Sigmoid colon (tissue), 6 donors: ENCODE measurements at regions not wholly inside any gene's neighbourhood (a gene's known extent, or its start where the extent isn't known, plus 50 kb on each side); places are given as distances from the start of the nearest gene placed in this dataset.

Source experiments
- DNase-seq: peaks from one replicate; pipeline ENCODE4 v3.0.0-alpha.2; 2019
- H3K27ac ChIP-seq, 4 donors: fragments of 200-600 bp; sonication (generic); one replicate each; pipeline ENCODE4 v1.5.1; 2016 to 2019; ENCODE audit warnings: mild to moderate bottlenecking in 1 of 4
- H3K27me3 ChIP-seq, 3 donors: fragments of 200-600 bp; sonication (generic); one replicate each; pipeline ENCODE4 v1.5.1; 2019; ENCODE audit warnings: mild to moderate bottlenecking in 1 of 3
- H3K36me3 ChIP-seq, 4 donors: fragments of 200-600 bp; sonication (generic); one replicate each; pipeline ENCODE4 v1.5.1; 2016 to 2019
- H3K4me1 ChIP-seq, 4 donors: fragments of 200-600 bp; sonication (generic); one replicate each; pipeline ENCODE4 v1.5.1; 2017 to 2019
- H3K4me3 ChIP-seq, 4 donors: fragments of 200-600 bp; sonication (generic); one replicate each; pipeline ENCODE4 v1.5.1; 2017 to 2019; ENCODE audit warnings: mild to moderate bottlenecking in 2 of 4, moderate library complexity in 1 of 4
- H3K9me3 ChIP-seq, 4 donors: fragments of 200-600 bp in 3 of 4; sonication (generic) in 3 of 4; one replicate each; pipeline versions ENCODE4 v1.5.1 to v1.6.1; 2013 to 2019
- CTCF ChIP-seq, 4 experiments: fragments of 450-650 bp in 3 of 4; fragments of 200-600 bp in 1 of 4; IDR thresholded peaks; one replicate each; pipeline ENCODE4 v1.5.1; 2016 to 2019; ENCODE audit warnings: antibody characterized with exemption in 4 of 4, mild to moderate bottlenecking in 3 of 4, moderate library complexity in 2 of 4
- EP300 ChIP-seq, 4 donors: sonication (generic); formaldehyde crosslinking; IDR thresholded peaks; one replicate each; pipeline ENCODE4 v1.6.1; 2017; ENCODE audit warnings: antibody characterized with exemption in 4 of 4
- POLR2A ChIP-seq, 2 donors: fragments of 450-650 bp; IDR thresholded peaks; one replicate each; pipeline ENCODE4 v1.6.1; 2016; ENCODE audit warnings: antibody characterized with exemption in 2 of 2, mild to moderate bottlenecking in 2 of 2, moderate library complexity in 2 of 2
- POLR2AphosphoS5 ChIP-seq, 4 donors: sonication (generic); formaldehyde crosslinking; IDR thresholded peaks; one replicate each; pipeline ENCODE4 v1.6.1; 2017; ENCODE audit warnings: antibody characterized with exemption in 4 of 4
- WGBS, 2 donors: extraction: QIAGEN DNeasy Blood & Tissue Kit; methylation state at CpG; one replicate each; pipeline ENCODE4 v1.1.7; 2013; 5-methylcytosine and 5-hydroxymethylcytosine counted together
- intact Hi-C: fragments of 100-400 bp; cut with DNase I; formaldehyde crosslinking; loops from one replicate; pipeline ENCODE4 v1.15.1; 2023
- donor health status: healthy with polysubstance abuse.
- donor health status: healthy.

GRCh38 chr12:47560415-47560814 lies 145.4 kb downstream of the RPAP3 start:
- no peak for TF ChIP-seq POLR2AphosphoS5 (IDR thresholded peaks at IDR 0.05)
- no peak for TF ChIP-seq CTCF (IDR thresholded peaks at IDR 0.05)
- no peak for TF ChIP-seq POLR2A (IDR thresholded peaks at IDR 0.05)
- no peak for TF ChIP-seq EP300 (IDR thresholded peaks at IDR 0.05)
- Histone ChIP-seq H3K4me1 (peaks cover 0 to 68% (median 37%) of the 10 kb centered on the region in 4 donors), H3K27me3 (no peaks in the 10 kb centered on the region), H3K27ac (peak overlapping the region in 3 of 4 donors; percentile 77 to 86 (median 84)), H3K9me3 (no peaks in the 10 kb centered on the region), H3K4me3 (no peak overlapping the region), H3K36me3 (no peaks in the 10 kb centered on the region)
- 78 to 84% methylated on average over 2 of the region's 2 CpGs for WGBS, 2 donors
- no peak for DNase-seq
- intact Hi-C loops, result no loop called here

- no peak for DNase-seq
- Histone ChIP-seq H3K36me3 (no peaks in the 10 kb centered on the region), H3K4me1 (peaks cover 0 to 73% (median 43%) of the 10 kb centered on the region in 4 donors), H3K27ac (peak overlapping the region in 3 of 4 donors; percentile 77 to 86 (median 84)), H3K9me3 (no peaks in the 10 kb centered on the region), H3K4me3 (no peak overlapping the region), H3K27me3 (no peaks in the 10 kb centered on the region)
- 76% methylated on average over 5 of the region's 5 CpGs for WGBS, 2 donors
- TF ChIP-seq POLR2A (IDR thresholded peaks at IDR 0.05) (no peak), CTCF (IDR thresholded peaks at IDR 0.05) (no peak), POLR2AphosphoS5 (IDR thresholded peaks at IDR 0.05) (no peak), EP300 (IDR thresholded peaks at IDR 0.05) (no peak)
- intact Hi-C loops, result loop anchor here (5.0 kb wide), 1 partner anchor 129 kb away; no protein-coding TSS in a partner anchor
Observed at GRCh38 chr12:47558625-47559345, 147.0 kb downstream of the RPAP3 start.

DNA sequence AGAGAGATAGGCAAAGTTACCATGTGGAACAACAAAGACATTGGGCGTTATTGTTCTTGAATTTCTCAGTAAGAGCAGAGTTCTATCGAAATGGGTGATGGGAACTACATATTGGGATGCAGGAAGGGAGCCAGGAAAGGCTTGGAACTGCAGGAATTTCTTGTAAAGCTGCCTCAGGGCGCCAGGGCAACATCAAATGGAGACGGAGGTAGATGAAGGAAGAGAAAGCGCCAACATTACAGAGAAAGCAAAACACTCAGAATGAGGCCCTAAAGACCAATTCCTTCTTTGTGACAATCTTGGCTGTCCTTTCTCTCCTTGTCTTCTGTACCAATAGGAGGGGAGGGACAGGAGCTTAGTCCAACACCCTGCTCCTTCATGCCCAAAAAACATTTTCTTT lies 148.4 kb downstream of the RPAP3 start:
- Histone ChIP-seq H3K36me3 (no peaks in the 10 kb centered on the region), H3K9me3 (peaks cover 0 to 10% (median 5%) of the 10 kb centered on the region in 4 donors), H3K4me1 (peaks cover 0 to 72% (median 40%) of the 10 kb centered on the region in 4 donors), H3K27ac (peak overlapping the region in 3 of 4 donors; percentile 77 to 86 (median 84)), H3K4me3 (no peak overlapping the region), H3K27me3 (no peaks in the 10 kb centered on the region)
- intact Hi-C loops, result loop anchor here (5.0 kb wide), 1 partner anchor 130 kb away; no protein-coding TSS in a partner anchor
- DNase-seq, result peak; percentile 79
- 73 to 78% methylated on average over 5 of the region's 5 CpGs for WGBS, 2 donors
- TF ChIP-seq POLR2A (IDR thresholded peaks at IDR 0.05) (no peak), POLR2AphosphoS5 (IDR thresholded peaks at IDR 0.05) (peak; percentile 36 to 81 (median 67)), CTCF (IDR thresholded peaks at IDR 0.05) (no peak), EP300 (IDR thresholded peaks at IDR 0.05) (peak in 3 of 4 donors; percentile 50 to 55 (median 51))

DNA sequence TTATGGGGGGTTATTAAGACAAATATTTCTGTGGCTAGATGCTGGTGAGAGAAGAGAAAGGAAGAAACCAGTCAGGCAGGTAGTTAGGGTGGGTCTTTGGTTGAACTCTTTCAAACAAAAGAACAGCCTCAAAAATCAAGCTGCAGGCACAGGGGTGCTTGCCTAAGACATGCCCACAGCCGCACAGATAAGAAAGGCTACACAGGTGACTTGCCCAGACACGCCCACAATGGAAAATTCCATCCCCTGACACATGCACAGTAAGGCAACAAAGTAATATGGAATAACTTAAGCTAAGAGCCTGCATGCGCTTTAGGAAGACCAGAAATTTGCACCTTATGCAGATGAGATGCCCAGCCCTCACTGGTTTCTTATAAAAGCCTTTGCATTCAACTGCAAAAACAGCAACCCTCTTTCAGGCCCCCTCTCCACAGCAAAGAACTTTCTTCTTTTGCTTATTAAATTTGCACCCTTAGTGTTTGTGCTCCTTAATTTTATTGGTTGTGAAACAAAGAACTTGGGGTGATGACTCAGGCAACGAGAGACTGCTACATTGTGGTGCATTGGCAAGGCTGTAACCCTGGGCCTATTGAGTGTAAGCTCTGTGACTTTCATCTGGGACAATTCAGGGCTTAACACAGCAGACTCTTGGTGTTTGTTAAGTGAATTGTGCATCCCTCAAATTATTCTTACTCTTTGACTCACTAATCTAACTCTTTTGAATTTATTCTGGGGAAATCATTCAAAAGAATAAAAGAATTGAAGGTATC lies 149.4 kb downstream of the RPAP3 start:
- no peak overlapping the region for H3K4me3 ChIP-seq
- peaks cover 0 to 11% (median 5%) of the 10 kb centered on the region in 4 donors for H3K9me3 ChIP-seq
- peaks cover 0 to 72% (median 45%) of the 10 kb centered on the region in 4 donors for H3K4me1 ChIP-seq
- H3K27me3 ChIP-seq, result no peaks in the 10 kb centered on the region
- no peaks in the 10 kb centered on the region for H3K36me3 ChIP-seq
- WGBS, 2 donors, result 49 to 80% methylated on average over 4 of the region's 4 CpGs
- intact Hi-C loops, result loop anchor here (5.0 kb wide), 1 partner anchor 131 kb away; no protein-coding TSS in a partner anchor
- H3K27ac ChIP-seq, result peak overlapping the region in 3 of 4 donors; percentile 77 to 86 (median 84)
- DNase-seq, result no peak
- TF ChIP-seq POLR2A (IDR thresholded peaks at IDR 0.05) (no peak), CTCF (IDR thresholded peaks at IDR 0.05) (no peak), POLR2AphosphoS5 (IDR thresholded peaks at IDR 0.05) (no peak), EP300 (IDR thresholded peaks at IDR 0.05) (no peak)
